ENCODE measurements at regions not wholly inside any gene's neighbourhood (a gene's known extent, or its start where the extent isn't known, plus 50 kb on each side); places are given as distances from the start of the nearest gene placed in this dataset.
"Not testable (repeated sequence)": the region's sequence is repeated elsewhere in the genome, so short reads cannot be mapped to it uniquely, and the experiment has no call there.

DNA sequence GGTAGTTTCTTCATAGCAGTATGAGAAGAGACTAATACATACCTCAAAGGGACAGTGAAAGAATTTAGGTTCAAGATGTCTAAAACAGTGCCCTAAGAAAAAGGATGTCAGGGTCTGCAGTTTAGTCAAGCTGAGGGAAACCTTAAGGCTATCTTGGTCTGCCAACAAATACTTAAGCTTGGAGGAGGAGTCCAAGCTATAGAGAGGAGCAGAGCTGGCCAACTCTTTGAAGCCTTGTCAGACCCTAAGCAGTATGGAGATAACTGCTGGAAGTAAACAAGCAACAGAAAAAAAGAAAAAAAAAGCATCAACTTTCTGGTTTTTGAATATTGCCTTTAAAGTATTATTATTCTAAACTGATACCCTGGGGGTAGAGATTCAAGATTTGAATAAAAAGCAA lies 1518.1 kb downstream of the GRIK2 start:
- Mint-ChIP-seq H3K36me3 (no peaks in the 10 kb centered on the region), H3K4me3 (no peak overlapping the region), H3K27ac (no peak overlapping the region), H3K9me3 (peaks cover 3% of the 10 kb centered on the region), H3K4me1 (no peaks in the 10 kb centered on the region)
- no peak for DNase-seq (ENCODE audit: low spot score in 2 of 2)
- ATAC-seq = no peak

GRCh38 chr6:102910701-102911139 lies 1517.2 kb downstream of the GRIK2 start:
- not testable (repeated sequence) for H3K36me3 Mint-ChIP-seq; H3K27ac Mint-ChIP-seq; DNase-seq (ENCODE audit: low spot score in 2 of 2); H3K9me3 Mint-ChIP-seq; ATAC-seq; H3K4me3 Mint-ChIP-seq; H3K4me1 Mint-ChIP-seq

- DNase-seq (ENCODE audit: low spot score in 2 of 2) = no peak
- Mint-ChIP-seq H3K4me3 (no peak overlapping the region), H3K27ac (no peak overlapping the region), H3K9me3 (peaks cover 8% of the 10 kb centered on the region), H3K36me3 (no peaks in the 10 kb centered on the region), H3K4me1 (no peaks in the 10 kb centered on the region)
- no peak for ATAC-seq
Measured at GRCh38 chr6:102907181-102907580, 1513.7 kb downstream of the GRIK2 start.

DNA sequence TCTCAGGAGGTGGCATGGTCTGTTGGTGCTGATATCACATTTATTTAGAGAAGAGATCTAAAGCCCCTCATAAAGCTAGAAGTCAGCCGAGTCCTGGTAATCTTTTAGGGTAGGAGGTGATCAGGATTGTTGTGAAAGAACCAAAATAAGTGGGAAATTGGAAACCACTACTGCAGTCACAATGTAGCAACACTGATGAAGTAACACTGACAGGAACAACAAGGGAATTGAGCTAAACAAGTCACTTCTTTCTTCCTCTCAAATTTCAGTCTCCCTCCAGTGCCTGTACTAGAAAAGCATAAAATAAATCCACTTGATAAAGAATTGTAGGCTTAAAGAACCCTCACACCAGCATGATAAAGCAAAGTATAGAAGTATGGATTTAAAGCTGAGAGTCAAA lies 1509.0 kb downstream of the GRIK2 start:
- H3K4me1 Mint-ChIP-seq = no peaks in the 10 kb centered on the region
- DNase-seq (ENCODE audit: low spot score in 2 of 2) = no peak
- no peaks in the 10 kb centered on the region for H3K36me3 Mint-ChIP-seq
- H3K4me3 Mint-ChIP-seq = no peak overlapping the region
- no peak overlapping the region for H3K27ac Mint-ChIP-seq
- peaks cover 15% of the 10 kb centered on the region for H3K9me3 Mint-ChIP-seq
- ATAC-seq = no peak

- H3K9me3 Mint-ChIP-seq = peaks cover 9% of the 10 kb centered on the region
- H3K4me3 Mint-ChIP-seq = no peak overlapping the region
- no peaks in the 10 kb centered on the region for H3K4me1 Mint-ChIP-seq
- DNase-seq (ENCODE audit: low spot score in 2 of 2) (no peak), ATAC-seq (no peak)
- no peak overlapping the region for H3K27ac Mint-ChIP-seq
- no peaks in the 10 kb centered on the region for H3K36me3 Mint-ChIP-seq
Measured at GRCh38 chr6:102895683-102896082, 1502.2 kb downstream of the GRIK2 start.

GRCh38 chr6:102885165-102885564 lies 1491.7 kb downstream of the GRIK2 start:
- no peak for ATAC-seq
- no peak for DNase-seq (ENCODE audit: low spot score in 2 of 2)
- H3K4me1 Mint-ChIP-seq = no peaks in the 10 kb centered on the region
- H3K9me3 Mint-ChIP-seq = peaks cover 3% of the 10 kb centered on the region
- H3K4me3 Mint-ChIP-seq = no peak overlapping the region
- no peaks in the 10 kb centered on the region for H3K36me3 Mint-ChIP-seq
- H3K27ac Mint-ChIP-seq = no peak overlapping the region

- H3K27ac Mint-ChIP-seq = no peak overlapping the region
- H3K9me3 Mint-ChIP-seq = peaks cover 3% of the 10 kb centered on the region
- DNase-seq (ENCODE audit: low spot score in 2 of 2) (no peak), ATAC-seq (no peak)
- no peak overlapping the region for H3K4me3 Mint-ChIP-seq
- no peaks in the 10 kb centered on the region for H3K4me1 Mint-ChIP-seq
- no peaks in the 10 kb centered on the region for H3K36me3 Mint-ChIP-seq
Measured at GRCh38 chr6:102853249-102853955, 1459.9 kb downstream of the GRIK2 start.

- no peaks in the 10 kb centered on the region for H3K4me1 Mint-ChIP-seq
- ATAC-seq = no peak
- H3K9me3 Mint-ChIP-seq = peaks cover 3% of the 10 kb centered on the region
- H3K27ac Mint-ChIP-seq = no peak overlapping the region
- DNase-seq (ENCODE audit: low spot score in 2 of 2) = no peak
- H3K4me3 Mint-ChIP-seq = no peak overlapping the region
- H3K36me3 Mint-ChIP-seq = no peaks in the 10 kb centered on the region
Measured at GRCh38 chr6:102848796-102849195, 1455.3 kb downstream of the GRIK2 start.

GRCh38 chr6:102848210-102848609 lies 1454.7 kb downstream of the GRIK2 start:
- ATAC-seq = no peak
- no peak for DNase-seq (ENCODE audit: low spot score in 2 of 2)
- Mint-ChIP-seq H3K9me3 (peaks cover 3% of the 10 kb centered on the region), H3K36me3 (no peaks in the 10 kb centered on the region), H3K4me3 (no peak overlapping the region), H3K27ac (no peak overlapping the region), H3K4me1 (no peaks in the 10 kb centered on the region)

- Mint-ChIP-seq H3K4me1 (no peaks in the 10 kb centered on the region), H3K36me3 (no peaks in the 10 kb centered on the region), H3K27ac (no peak overlapping the region), H3K9me3 (peaks cover 9% of the 10 kb centered on the region), H3K4me3 (no peak overlapping the region)
- no peak for DNase-seq (ENCODE audit: low spot score in 2 of 2)
- ATAC-seq = no peak
Measured at GRCh38 chr6:102841060-102841459, 1447.6 kb downstream of the GRIK2 start.

DNA sequence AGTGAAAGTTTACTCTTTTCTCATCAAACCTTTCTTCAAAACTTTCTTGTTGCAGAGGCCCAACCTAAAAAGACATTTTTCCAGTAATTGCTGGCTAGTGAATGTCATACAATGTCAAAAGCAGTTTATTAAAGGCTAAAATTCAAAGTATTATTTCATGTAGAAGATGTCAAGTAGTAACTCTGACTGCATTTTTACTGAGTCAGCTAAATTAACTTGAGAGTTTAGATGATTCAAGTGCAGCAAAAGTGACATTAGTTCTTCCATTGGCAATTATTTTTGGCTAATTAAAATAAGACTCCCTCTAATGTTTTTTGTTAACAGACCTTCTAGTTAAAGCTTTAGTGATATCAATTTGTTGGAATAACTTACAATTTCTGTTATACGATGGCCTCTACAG lies 1438.5 kb downstream of the GRIK2 start:
- no peaks in the 10 kb centered on the region for H3K4me1 Mint-ChIP-seq
- no peak overlapping the region for H3K4me3 Mint-ChIP-seq
- H3K9me3 Mint-ChIP-seq = no peaks in the 10 kb centered on the region
- no peaks in the 10 kb centered on the region for H3K36me3 Mint-ChIP-seq
- ATAC-seq (no peak), DNase-seq (ENCODE audit: low spot score in 2 of 2) (no peak)
- no peak overlapping the region for H3K27ac Mint-ChIP-seq

- no peaks in the 10 kb centered on the region for H3K36me3 Mint-ChIP-seq
- ATAC-seq = no peak
- DNase-seq (ENCODE audit: low spot score in 2 of 2) = no peak
- H3K27ac Mint-ChIP-seq = no peak overlapping the region
- H3K4me3 Mint-ChIP-seq = no peak overlapping the region
- no peaks in the 10 kb centered on the region for H3K4me1 Mint-ChIP-seq
- H3K9me3 Mint-ChIP-seq = peaks cover 9% of the 10 kb centered on the region
Measured at GRCh38 chr6:102820098-102820497, 1426.6 kb downstream of the GRIK2 start.

DNA sequence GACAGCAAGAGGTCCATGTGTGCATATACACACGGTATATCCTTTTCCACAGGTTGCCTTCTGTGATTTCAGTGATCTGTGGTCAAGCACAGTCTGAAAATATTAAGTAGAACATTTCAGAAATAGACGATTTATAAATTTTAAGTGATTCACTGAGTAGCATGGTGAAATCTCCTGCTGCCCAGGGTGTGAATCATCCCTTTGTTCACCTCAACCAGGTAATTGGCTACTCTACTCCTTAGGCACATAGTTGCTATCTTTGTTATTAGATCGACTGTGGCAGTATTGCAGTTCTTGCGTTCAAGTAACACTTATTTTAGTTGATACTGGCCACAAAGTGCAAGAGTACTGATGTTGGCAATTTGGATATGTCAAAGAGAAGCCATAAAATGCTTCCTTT lies 1421.7 kb downstream of the GRIK2 start:
- no peak for DNase-seq (ENCODE audit: low spot score in 2 of 2)
- no peak for ATAC-seq
- H3K4me1 Mint-ChIP-seq = no peaks in the 10 kb centered on the region
- no peak overlapping the region for H3K4me3 Mint-ChIP-seq
- no peak overlapping the region for H3K27ac Mint-ChIP-seq
- H3K36me3 Mint-ChIP-seq = no peaks in the 10 kb centered on the region
- H3K9me3 Mint-ChIP-seq = peaks cover 13% of the 10 kb centered on the region

GRCh38 chr6:102813489-102814275 lies 1420.2 kb downstream of the GRIK2 start:
- H3K27ac Mint-ChIP-seq = no peak overlapping the region
- H3K4me1 Mint-ChIP-seq = no peaks in the 10 kb centered on the region

GRCh38 chr6:102812242-102812641 lies 1418.7 kb downstream of the GRIK2 start:
- Mint-ChIP-seq H3K4me1 (no peaks in the 10 kb centered on the region), H3K4me3 (no peak overlapping the region), H3K9me3 (peaks cover 14% of the 10 kb centered on the region), H3K27ac (no peak overlapping the region), H3K36me3 (no peaks in the 10 kb centered on the region)
- ATAC-seq = no peak
- no peak for DNase-seq (ENCODE audit: low spot score in 2 of 2)

More at GRCh38 chr6:102813489-102814275, 1420.2 kb downstream of the GRIK2 start:
- DNase-seq (ENCODE audit: low spot score in 2 of 2) = no peak
- Mint-ChIP-seq H3K4me3 (no peak overlapping the region), H3K9me3 (peaks cover 9% of the 10 kb centered on the region), H3K36me3 (no peaks in the 10 kb centered on the region)
- ATAC-seq = no peak

GRCh38 chr6:102808944-102809505 lies 1415.5 kb downstream of the GRIK2 start:
- not testable (repeated sequence) for H3K4me1 Mint-ChIP-seq; ATAC-seq; H3K27ac Mint-ChIP-seq; H3K4me3 Mint-ChIP-seq; H3K36me3 Mint-ChIP-seq; DNase-seq (ENCODE audit: low spot score in 2 of 2); H3K9me3 Mint-ChIP-seq
